CD8-positive, alpha-beta memory T cell (primary cell): ENCODE measurements at regions not wholly inside any gene's neighbourhood (a gene's known extent, or its start where the extent isn't known, plus 50 kb on each side); places are given as distances from the start of the nearest gene placed in this dataset.

ENCODE experiments used
- CTCF ChIA-PET: fragments of 350-600 bp; sonication (Branson Sonifier 250); formaldehyde crosslinking; loops from one replicate; lab custom pipeline; 2021; ENCODE audit warnings: antibody characterized with exemption; lab: Charles Lee
- POLR2A ChIA-PET: fragments of 350-600 bp; sonication (Branson Sonifier 250); formaldehyde crosslinking; loops from one replicate; lab custom pipeline; 2021; ENCODE audit warnings: antibody characterized with exemption; lab: Charles Lee
- DNase-seq, 5 donors: peaks; one replicate each; pipeline versions ENCODE4 v3.0.0 to v3.0.0-alpha.2; 2020 to 2022; ENCODE audit warnings: mixed read lengths in 1 of 5
- H3K27ac ChIP-seq: one replicate; pipeline ENCODE4 v1.7.0; 2013; ENCODE audit warnings: low read depth, mild to moderate bottlenecking, low read length, moderate library complexity
- H3K27me3 ChIP-seq: 2 replicates; pipeline ENCODE4 v1.7.0; 2013; ENCODE audit warnings: low read length, mild to moderate bottlenecking; ENCODE audit not compliant: insufficient read depth, poor library complexity, severe bottlenecking
- H3K36me3 ChIP-seq: 2 replicates; pipeline ENCODE4 v1.7.0; 2013; ENCODE audit warnings: mild to moderate bottlenecking, low read length, moderate library complexity; ENCODE audit not compliant: insufficient read depth
- H3K4me1 ChIP-seq: 2 replicates; pipeline ENCODE4 v1.7.0; 2013; ENCODE audit warnings: mild to moderate bottlenecking, low read length, moderate library complexity; ENCODE audit not compliant: insufficient read depth
- H3K4me3 ChIP-seq: 2 replicates; pipeline ENCODE4 v1.7.0; 2013; ENCODE audit warnings: mild to moderate bottlenecking, low read length
- H3K9me3 ChIP-seq: 2 replicates; pipeline ENCODE4 v1.7.0; 2013; ENCODE audit warnings: mild to moderate bottlenecking, low read length
- H3K27ac Mint-ChIP-seq, 8 donors: one replicate each; pipeline ENCODE4 v1.8.0; 2020 to 2021; ENCODE audit warnings: mixed read lengths in 8 of 8, mild to moderate bottlenecking in 6 of 8, inconsistent platforms in 3 of 8, moderate library complexity in 3 of 8
- H3K27me3 Mint-ChIP-seq, 2 donors: one replicate each; pipeline ENCODE4 v1.8.0; 2020 to 2021; ENCODE audit warnings: mixed read lengths in 2 of 2, mild to moderate bottlenecking in 1 of 2, moderate library complexity in 1 of 2
- H3K36me3 Mint-ChIP-seq, 3 donors: one replicate each; pipeline ENCODE4 v1.8.0; 2020 to 2021; ENCODE audit warnings: mixed read lengths in 3 of 3, inconsistent platforms in 1 of 3, mild to moderate bottlenecking in 1 of 3
- H3K4me1 Mint-ChIP-seq, 3 donors: one replicate each; pipeline ENCODE4 v1.8.0; 2020 to 2021; ENCODE audit warnings: mixed read lengths in 3 of 3, inconsistent platforms in 1 of 3, mild to moderate bottlenecking in 1 of 3
- H3K4me3 Mint-ChIP-seq, 7 donors: one replicate each; pipeline ENCODE4 v1.8.0; 2020 to 2021; ENCODE audit warnings: mixed read lengths in 7 of 7, mild to moderate bottlenecking in 6 of 7, moderate library complexity in 4 of 7, inconsistent platforms in 2 of 7
- H3K9me3 Mint-ChIP-seq, 5 donors: one replicate each; pipeline ENCODE4 v1.8.0; 2020 to 2022; ENCODE audit warnings: mixed read lengths in 5 of 5, mild to moderate bottlenecking in 3 of 5, moderate library complexity in 2 of 5, inconsistent platforms in 1 of 5

GRCh38 chr6:105816847-105817246, 269.3 kb upstream of the PRDM1 start:
- Histone ChIP-seq H3K27me3 (no peaks in the 10 kb centered on the region), H3K36me3 (no peaks in the 10 kb centered on the region), H3K4me1 (peaks cover 9% of the 10 kb centered on the region), H3K9me3 (no peaks in the 10 kb centered on the region), H3K27ac (no peak overlapping the region), H3K4me3 (no peak overlapping the region)
- no peak overlapping the region for H3K27ac Mint-ChIP-seq
- no peak overlapping the region for H3K4me3 Mint-ChIP-seq
- CTCF ChIA-PET, result no interaction called here
- peaks cover 0 to 2% (median 0%) of the 10 kb centered on the region in 5 donors for H3K9me3 Mint-ChIP-seq
- H3K36me3 Mint-ChIP-seq, result no peaks in the 10 kb centered on the region
- no peak for DNase-seq
- H3K27me3 Mint-ChIP-seq, result no peaks in the 10 kb centered on the region
- H3K4me1 Mint-ChIP-seq, result peaks cover under 1 to 24% (median 9%) of the 10 kb centered on the region in 3 donors
- POLR2A ChIA-PET, result no interaction called here

GRCh38 chr6:105815661-105816555, 270.2 kb upstream of the PRDM1 start:
- H3K9me3 Mint-ChIP-seq, result no peaks in the 10 kb centered on the region
- H3K9me3 ChIP-seq, result no peaks in the 10 kb centered on the region
- no peaks in the 10 kb centered on the region for H3K36me3 Mint-ChIP-seq
- ChIA-PET POLR2A (no interaction called here), CTCF (no interaction called here)
- no peak for DNase-seq
- peaks cover 1 to 30% (median 11%) of the 10 kb centered on the region in 3 donors for H3K4me1 Mint-ChIP-seq
- no peak overlapping the region for H3K4me3 ChIP-seq
- H3K27me3 Mint-ChIP-seq, result no peaks in the 10 kb centered on the region
- no peak overlapping the region for H3K27ac ChIP-seq
- H3K36me3 ChIP-seq, result no peaks in the 10 kb centered on the region
- no peak overlapping the region for H3K4me3 Mint-ChIP-seq
- H3K27ac Mint-ChIP-seq, result peak overlapping the region in 1 of 8 donors; percentile 77
- peaks cover 9% of the 10 kb centered on the region for H3K4me1 ChIP-seq
- H3K27me3 ChIP-seq, result no peaks in the 10 kb centered on the region

- no peak for DNase-seq
- H3K9me3 ChIP-seq, result no peaks in the 10 kb centered on the region
- H3K27ac ChIP-seq, result peak overlapping the region; percentile 52
- no peaks in the 10 kb centered on the region for H3K9me3 Mint-ChIP-seq
- H3K4me3 Mint-ChIP-seq, result no peak overlapping the region
- ChIA-PET CTCF (no interaction called here), POLR2A (no interaction called here)
- no peaks in the 10 kb centered on the region for H3K36me3 ChIP-seq
- no peak overlapping the region for H3K4me3 ChIP-seq
- no peaks in the 10 kb centered on the region for H3K27me3 Mint-ChIP-seq
- peaks cover 11% of the 10 kb centered on the region for H3K4me1 ChIP-seq
- H3K27me3 ChIP-seq, result no peaks in the 10 kb centered on the region
- peaks cover 11 to 39% (median 20%) of the 10 kb centered on the region in 3 donors for H3K4me1 Mint-ChIP-seq
- no peaks in the 10 kb centered on the region for H3K36me3 Mint-ChIP-seq
- H3K27ac Mint-ChIP-seq, result no peak overlapping the region
Measured at GRCh38 chr6:105814745-105815536, 271.2 kb upstream of the PRDM1 start.

- H3K27ac ChIP-seq, result peak overlapping the region; percentile 22
- H3K36me3 ChIP-seq, result no peaks in the 10 kb centered on the region
- ChIA-PET CTCF (no interaction called here), POLR2A (interaction anchor here (0.5 kb wide), 1 partner anchor 291 kb away, joined by 4 read pairs; no protein-coding TSS in a partner anchor)
- H3K4me3 ChIP-seq, result no peak overlapping the region
- H3K4me3 Mint-ChIP-seq, result peak overlapping the region in 4 of 7 donors; percentile 4 to 54 (median 41)
- no peaks in the 10 kb centered on the region for H3K27me3 ChIP-seq
- DNase-seq, result no peak
- no peaks in the 10 kb centered on the region for H3K9me3 ChIP-seq
- H3K9me3 Mint-ChIP-seq, result no peaks in the 10 kb centered on the region
- peaks cover 0 to 1% (median 0%) of the 10 kb centered on the region in 3 donors for H3K36me3 Mint-ChIP-seq
- H3K27me3 Mint-ChIP-seq, result no peaks in the 10 kb centered on the region
- peak overlapping the region in 4 of 8 donors; percentile 22 to 82 (median 58) for H3K27ac Mint-ChIP-seq
- H3K4me1 Mint-ChIP-seq, result peaks cover 29 to 60% (median 38%) of the 10 kb centered on the region in 3 donors
- H3K4me1 ChIP-seq, result peaks cover 27% of the 10 kb centered on the region
Measured at GRCh38 chr6:105810922-105811482, 275.1 kb upstream of the PRDM1 start.

- peak in 3 of 5 donors; percentile 3 to 8 (median 4) for DNase-seq
- peak overlapping the region in 5 of 7 donors; percentile 18 to 68 (median 41) for H3K4me3 Mint-ChIP-seq
- peak overlapping the region; percentile 22 for H3K27ac ChIP-seq
- peaks cover 0 to 1% (median 0%) of the 10 kb centered on the region in 3 donors for H3K36me3 Mint-ChIP-seq
- H3K36me3 ChIP-seq, result no peaks in the 10 kb centered on the region
- ChIA-PET POLR2A (interaction anchor here (0.5 kb wide), 1 partner anchor 292 kb away, joined by 4 read pairs; no protein-coding TSS in a partner anchor), CTCF (no interaction called here)
- no peaks in the 10 kb centered on the region for H3K27me3 ChIP-seq
- H3K9me3 ChIP-seq, result no peaks in the 10 kb centered on the region
- no peaks in the 10 kb centered on the region for H3K9me3 Mint-ChIP-seq
- no peak overlapping the region for H3K4me3 ChIP-seq
- no peaks in the 10 kb centered on the region for H3K27me3 Mint-ChIP-seq
- H3K4me1 Mint-ChIP-seq, result peaks cover 29 to 57% (median 37%) of the 10 kb centered on the region in 3 donors
- H3K4me1 ChIP-seq, result peaks cover 26% of the 10 kb centered on the region
- peak overlapping the region in 7 of 8 donors; percentile 29 to 82 (median 42) for H3K27ac Mint-ChIP-seq
Measured at GRCh38 chr6:105810105-105810921, 275.8 kb upstream of the PRDM1 start.

GRCh38 chr6:105808571-105808970, 277.6 kb upstream of the PRDM1 start:
- Mint-ChIP-seq H3K36me3 (peaks cover 0 to 1% (median 0%) of the 10 kb centered on the region in 3 donors), H3K4me1 (peaks cover 28 to 42% (median 29%) of the 10 kb centered on the region in 3 donors), H3K9me3 (no peaks in the 10 kb centered on the region), H3K4me3 (no peak overlapping the region), H3K27ac (no peak overlapping the region), H3K27me3 (no peaks in the 10 kb centered on the region)
- ChIA-PET CTCF (no interaction called here), POLR2A (no interaction called here)
- Histone ChIP-seq H3K27ac (no peak overlapping the region), H3K4me3 (no peak overlapping the region), H3K27me3 (no peaks in the 10 kb centered on the region), H3K9me3 (no peaks in the 10 kb centered on the region), H3K36me3 (no peaks in the 10 kb centered on the region), H3K4me1 (peaks cover 19% of the 10 kb centered on the region)
- DNase-seq, result no peak

GRCh38 chr6:105807905-105808304, 278.2 kb upstream of the PRDM1 start:
- Mint-ChIP-seq H3K4me1 (peaks cover 28 to 42% (median 29%) of the 10 kb centered on the region in 3 donors), H3K4me3 (no peak overlapping the region), H3K27ac (no peak overlapping the region), H3K36me3 (peaks cover 0 to 1% (median 0%) of the 10 kb centered on the region in 3 donors), H3K27me3 (no peaks in the 10 kb centered on the region), H3K9me3 (no peaks in the 10 kb centered on the region)
- Histone ChIP-seq H3K9me3 (no peaks in the 10 kb centered on the region), H3K4me3 (no peak overlapping the region), H3K36me3 (no peaks in the 10 kb centered on the region), H3K4me1 (peaks cover 19% of the 10 kb centered on the region), H3K27ac (no peak overlapping the region), H3K27me3 (no peaks in the 10 kb centered on the region)
- POLR2A ChIA-PET, result no interaction called here
- CTCF ChIA-PET, result no interaction called here
- no peak for DNase-seq
